Fibroblast of lung (primary cell): ENCODE measurements at regions not wholly inside any gene's neighbourhood (a gene's known extent, or its start where the extent isn't known, plus 50 kb on each side); places are given as distances from the start of the nearest gene placed in this dataset.

ENCODE experiments used
- DNase-seq, 2 donors: peaks; one replicate each; pipeline versions ENCODE4 v3.0.0 to v3.0.0-alpha.2; 2010; ENCODE audit warnings: low read depth in 2 of 2
- H2AFZ ChIP-seq: 2 replicates; pipeline ENCODE4 v1.5.1; 2012; ENCODE audit warnings: low read length, control low read depth, inconsistent platforms
- H3K27ac ChIP-seq: 2 replicates; pipeline ENCODE4 v1.5.1; 2011; ENCODE audit warnings: low read length, control low read depth; ENCODE audit not compliant: insufficient read depth
- H3K27me3 ChIP-seq: 2 replicates; pipeline ENCODE4 v1.5.1; 2011; ENCODE audit warnings: mild to moderate bottlenecking, low read length; ENCODE audit not compliant: control insufficient read depth, insufficient read depth
- H3K36me3 ChIP-seq: 2 replicates; pipeline ENCODE4 v1.5.1; 2011; ENCODE audit warnings: low read length; ENCODE audit not compliant: control insufficient read depth, insufficient read depth
- H3K4me1 ChIP-seq: 2 replicates; pipeline ENCODE4 v1.5.1; 2011; ENCODE audit warnings: low read length; ENCODE audit not compliant: control insufficient read depth, insufficient read depth; ENCODE audit errors: extremely low read depth
- H3K4me2 ChIP-seq: 2 replicates; pipeline ENCODE4 v1.5.1; 2011; ENCODE audit warnings: low read length, control low read depth; ENCODE audit not compliant: insufficient read depth; ENCODE audit errors: extremely low read depth
- H3K4me3 ChIP-seq, 4 experiments: fragments of 200-600 bp in 1 of 4; sonication (generic) in 1 of 4; replicated peaks in 1 of 4; 2 replicates each; pipeline ENCODE4 v1.5.1; 2011 to 2016; ENCODE audit warnings: low read length in 4 of 4, low read depth in 3 of 4, mild to moderate bottlenecking in 3 of 4, control low read depth in 2 of 4, inconsistent platforms in 1 of 4, mixed read lengths in 1 of 4; ENCODE audit not compliant: insufficient read depth in 1 of 4; ENCODE audit errors: control extremely low read depth in 1 of 4
- H3K79me2 ChIP-seq: 2 replicates; pipeline ENCODE4 v1.5.1; 2012; ENCODE audit warnings: mild to moderate bottlenecking, low read length, inconsistent platforms; ENCODE audit not compliant: control insufficient read depth, insufficient read depth
- H3K9ac ChIP-seq: 2 replicates; pipeline ENCODE4 v1.5.1; 2011; ENCODE audit warnings: mild to moderate bottlenecking, low read length, control low read depth; ENCODE audit not compliant: insufficient read depth
- H3K9me3 ChIP-seq: 2 replicates; pipeline ENCODE4 v1.5.1; 2012; ENCODE audit warnings: low read depth, low read length; ENCODE audit not compliant: control insufficient read depth, insufficient read depth
- H4K20me1 ChIP-seq: 2 replicates; pipeline ENCODE4 v1.5.1; 2011; ENCODE audit warnings: low read length; ENCODE audit not compliant: control insufficient read depth, insufficient read depth; ENCODE audit errors: extremely low read depth
- CTCF ChIP-seq, 2 donors: IDR thresholded peaks in 1 of 2; conservative IDR thresholded peaks in 1 of 2; 1 replicate in 1 of 2; 2 replicates in 1 of 2; pipeline ENCODE4 v1.5.1; 2011 to 2012; ENCODE audit warnings: low read length in 2 of 2, control low read depth in 1 of 2, inconsistent platforms in 1 of 2, low read depth in 1 of 2, mild to moderate bottlenecking in 1 of 2
- EZH2 ChIP-seq: IDR thresholded peaks from 2 replicates; pipeline ENCODE4 v1.5.1; 2012; ENCODE audit warnings: low read length, control low read depth, mild to moderate bottlenecking; ENCODE audit errors: missing control alignments

GRCh38 chr9:73234008-73234360 lies 82.3 kb downstream of the ANXA1 start:
- H2AFZ ChIP-seq, result no peak overlapping the region
- no peak overlapping the region for H3K27ac ChIP-seq
- no peak overlapping the region for H3K4me2 ChIP-seq
- no peaks in the 10 kb centered on the region for H3K79me2 ChIP-seq
- TF ChIP-seq CTCF (conservative IDR thresholded peaks at IDR 0.05 in 1 of 2, IDR thresholded peaks at IDR 0.05 in 1 of 2; ENCODE audit: low read depth in 1 of 2, low read length in 2 of 2) (no peak), EZH2 (no peak)
- no peak overlapping the region for H3K4me3 ChIP-seq
- no peaks in the 10 kb centered on the region for H3K9me3 ChIP-seq
- H4K20me1 ChIP-seq, result no peaks in the 10 kb centered on the region
- H3K4me1 ChIP-seq, result no peaks in the 10 kb centered on the region
- H3K36me3 ChIP-seq, result no peaks in the 10 kb centered on the region
- no peaks in the 10 kb centered on the region for H3K27me3 ChIP-seq
- no peak overlapping the region for H3K9ac ChIP-seq
- DNase-seq, result no peak

- Histone ChIP-seq H3K79me2 (no peaks in the 10 kb centered on the region), H3K4me1 (no peaks in the 10 kb centered on the region), H3K9ac (no peak overlapping the region), H3K9me3 (no peaks in the 10 kb centered on the region), H3K27me3 (no peaks in the 10 kb centered on the region), H4K20me1 (no peaks in the 10 kb centered on the region), H3K4me2 (no peak overlapping the region), H3K27ac (no peak overlapping the region), H3K36me3 (no peaks in the 10 kb centered on the region), H2AFZ (no peak overlapping the region), H3K4me3 (no peak overlapping the region)
- DNase-seq, result no peak
- TF ChIP-seq EZH2, result no peak
- no peak for TF ChIP-seq CTCF (conservative IDR thresholded peaks at IDR 0.05 in 1 of 2, IDR thresholded peaks at IDR 0.05 in 1 of 2; ENCODE audit: low read depth in 1 of 2, low read length in 2 of 2)
These were observed 85.5 kb downstream of the ANXA1 start for GRCh38 chr9:73237140-73237539.

- H3K9me3 ChIP-seq, result no peaks in the 10 kb centered on the region
- H3K79me2 ChIP-seq, result no peaks in the 10 kb centered on the region
- no peak overlapping the region for H3K9ac ChIP-seq
- H3K27me3 ChIP-seq, result no peaks in the 10 kb centered on the region
- no peaks in the 10 kb centered on the region for H4K20me1 ChIP-seq
- H3K4me3 ChIP-seq, result no peak overlapping the region
- H3K27ac ChIP-seq, result no peak overlapping the region
- no peak overlapping the region for H3K4me2 ChIP-seq
- peak in 1 of 2 donors; percentile 24 for DNase-seq
- H3K36me3 ChIP-seq, result no peaks in the 10 kb centered on the region
- no peaks in the 10 kb centered on the region for H3K4me1 ChIP-seq
- TF ChIP-seq EZH2 (no peak), CTCF (conservative IDR thresholded peaks at IDR 0.05 in 1 of 2, IDR thresholded peaks at IDR 0.05 in 1 of 2; ENCODE audit: low read depth in 1 of 2, low read length in 2 of 2) (no peak)
- no peak overlapping the region for H2AFZ ChIP-seq
These were observed 88.1 kb downstream of the ANXA1 start for GRCh38 chr9:73239570-73240265.
